HG03460 (cell line): ENCODE measurements at regions not wholly inside any gene's neighbourhood (a gene's known extent, or its start where the extent isn't known, plus 50 kb on each side); places are given as distances from the start of the nearest gene placed in this dataset.
"Not testable (repeated sequence)": the region's sequence is repeated elsewhere in the genome, so short reads cannot be mapped to it uniquely, and the experiment has no call there.

Experiments
- ATAC-seq: cut with Tn5 transposase; IDR thresholded peaks from one replicate; pipeline ENCODE4 v1.9.1; 2021; ENCODE audit not compliant: unreplicated experiment

- ATAC-seq, result no peak
Observed at GRCh38 chr12:68984796-68985573, 52.0 kb upstream of the CPM start.

- ATAC-seq, result not testable (repeated sequence)
Observed at GRCh38 chr12:68997526-68997925, 64.6 kb upstream of the CPM start.

- ATAC-seq, result no peak
Observed at GRCh38 chr12:68998041-68998440, 65.1 kb upstream of the CPM start.

GRCh38 chr12:69000074-69000473 lies 67.1 kb upstream of the CPM start:
- ATAC-seq, result no peak

- ATAC-seq, result no peak
Observed at GRCh38 chr12:69000540-69001243, 67.7 kb upstream of the CPM start.

GRCh38 chr12:69001251-69001650 lies 68.3 kb upstream of the CPM start:
- ATAC-seq, result no peak

- no peak for ATAC-seq
Observed at GRCh38 chr12:69002969-69003368, 70.0 kb upstream of the CPM start.

- no peak for ATAC-seq
Observed at GRCh38 chr12:69003991-69004390, 71.0 kb upstream of the CPM start.

- no peak for ATAC-seq
Observed at GRCh38 chr12:69007101-69007854, 74.3 kb upstream of the CPM start.

- no peak for ATAC-seq
Observed at GRCh38 chr12:69007855-69008351, 74.9 kb upstream of the CPM start.

GRCh38 chr12:69008520-69008919 lies 75.5 kb upstream of the CPM start:
- no peak for ATAC-seq

- ATAC-seq, result no peak
Observed at GRCh38 chr12:69014047-69014446, 81.1 kb upstream of the CPM start.

GRCh38 chr12:69015017-69015416 lies 82.0 kb upstream of the CPM start:
- ATAC-seq, result no peak

- no peak for ATAC-seq
Observed at GRCh38 chr12:69015831-69016230, 82.9 kb upstream of the CPM start.

GRCh38 chr12:69019082-69019481 lies 86.1 kb upstream of the CPM start:
- ATAC-seq, result no peak

GRCh38 chr12:69019910-69020309 lies 86.9 kb upstream of the CPM start:
- ATAC-seq, result no peak

GRCh38 chr12:69022674-69023073 lies 89.7 kb upstream of the CPM start:
- ATAC-seq, result no peak

- no peak for ATAC-seq
Observed at GRCh38 chr12:69023840-69024239, 90.9 kb upstream of the CPM start.

- no peak for ATAC-seq
Observed at GRCh38 chr12:69024413-69024812, 91.4 kb upstream of the CPM start.

GRCh38 chr12:69024907-69025306 lies 91.9 kb upstream of the CPM start:
- ATAC-seq, result no peak

GRCh38 chr12:69026336-69026735 lies 93.4 kb upstream of the CPM start:
- no peak for ATAC-seq
